T-cell (primary cell): ENCODE measurements at regions not wholly inside any gene's neighbourhood (a gene's known extent, or its start where the extent isn't known, plus 50 kb on each side); places are given as distances from the start of the nearest gene placed in this dataset.
A peak's percentile ranks its signal among the peaks of the same experiment; 100 is the strongest.

Source experiments
- ATAC-seq, 4 experiments: fragments of 200-7000 bp in 3 of 4; fragments of 150-1000 bp in 1 of 4; cut with Tn5 transposase; replicated peaks in 1 of 4; 1 replicate in 3 of 4; 2 replicates in 1 of 4; pipeline ENCODE4 v1.10.0; 2021; ENCODE audit warnings: moderate library complexity in 3 of 4, mild to moderate bottlenecking in 2 of 4, moderate number of reproducible peaks in 1 of 4
- CTCF ChIA-PET, 2 donors: fragments of 300-600 bp; sonication (Branson Sonifier 250); formaldehyde crosslinking; loops; one replicate each; lab custom pipeline; 2022; ENCODE audit warnings: antibody characterized with exemption in 2 of 2; lab: Charles Lee
- POLR2A ChIA-PET, 2 donors: fragments of 300-600 bp; sonication (Branson Sonifier 250); formaldehyde crosslinking; loops; one replicate each; lab custom pipeline; 2022; ENCODE audit warnings: antibody characterized with exemption in 2 of 2; lab: Charles Lee
- DNase-seq, 35 experiments: peaks; one replicate each; pipeline versions ENCODE4 v3.0.0 to v3.0.0-alpha.2; 2013 to 2023
- H3K27ac ChIP-seq: one replicate; pipeline ENCODE4 v1.5.1; 2013; ENCODE audit warnings: low read length
- H3K27me3 ChIP-seq, 2 experiments: replicated peaks in 1 of 2; 1 replicate in 1 of 2; 2 replicates in 1 of 2; pipeline versions ENCODE4 v1.6.1 to v1.7.0; 2013; ENCODE audit warnings: low read length in 1 of 2, mixed read lengths in 1 of 2; ENCODE audit not compliant: control insufficient read depth in 2 of 2, insufficient read depth in 2 of 2; ENCODE audit errors: extremely low read depth in 1 of 2
- H3K36me3 ChIP-seq, 2 donors: 1 replicate in 1 of 2; 2 replicates in 1 of 2; pipeline versions ENCODE4 v1.6.1 to v1.7.0; 2013; ENCODE audit warnings: low read length in 1 of 2; ENCODE audit not compliant: control insufficient read depth in 2 of 2, insufficient read depth in 1 of 2; ENCODE audit errors: extremely low read depth in 1 of 2
- H3K4me1 ChIP-seq, 2 experiments: 1 replicate in 1 of 2; 2 replicates in 1 of 2; pipeline versions ENCODE4 v1.6.1 to v1.7.0; 2013; ENCODE audit warnings: low read length in 2 of 2, mixed read lengths in 1 of 2; ENCODE audit not compliant: insufficient read depth in 2 of 2, control insufficient read depth in 1 of 2; ENCODE audit errors: extremely low read depth in 1 of 2
- H3K4me3 ChIP-seq, 2 donors: 1 replicate in 1 of 2; 2 replicates in 1 of 2; pipeline versions ENCODE4 v1.5.1 to v1.7.0; 2013; ENCODE audit warnings: mild to moderate bottlenecking in 2 of 2, low read length in 1 of 2, moderate library complexity in 1 of 2; ENCODE audit not compliant: control insufficient read depth in 1 of 2; ENCODE audit errors: extremely low read depth in 1 of 2
- H3K9me3 ChIP-seq: 2 replicates; pipeline ENCODE4 v1.7.0; 2013
- H3K27ac Mint-ChIP-seq, 2 donors: one replicate each; pipeline ENCODE4 v1.8.0; 2020 to 2021; ENCODE audit warnings: mild to moderate bottlenecking in 2 of 2, mixed read lengths in 2 of 2
- H3K27me3 Mint-ChIP-seq, 2 donors: one replicate each; pipeline ENCODE4 v1.8.0; 2021 to 2022; ENCODE audit warnings: mixed read lengths in 2 of 2
- H3K36me3 Mint-ChIP-seq: one replicate; pipeline ENCODE4 v1.8.0; 2021; ENCODE audit warnings: mixed read lengths
- H3K4me1 Mint-ChIP-seq, 3 donors: one replicate each; pipeline ENCODE4 v1.8.0; 2020 to 2022; ENCODE audit warnings: mixed read lengths in 3 of 3, mild to moderate bottlenecking in 1 of 3
- H3K4me3 Mint-ChIP-seq, 3 donors: one replicate each; pipeline ENCODE4 v1.8.0; 2020 to 2022; ENCODE audit warnings: mild to moderate bottlenecking in 3 of 3, mixed read lengths in 3 of 3, moderate library complexity in 3 of 3
- H3K9me3 Mint-ChIP-seq, 3 donors: one replicate each; pipeline ENCODE4 v1.8.0; 2020 to 2022; ENCODE audit warnings: mixed read lengths in 3 of 3
- WGBS: methylation state at CpG from one replicate; pipeline ENCODE4 v1.1.5; 2013; ENCODE audit warnings: missing lambda C conversion rate; ENCODE audit not compliant: insufficient coverage; 5-methylcytosine and 5-hydroxymethylcytosine counted together

DNA sequence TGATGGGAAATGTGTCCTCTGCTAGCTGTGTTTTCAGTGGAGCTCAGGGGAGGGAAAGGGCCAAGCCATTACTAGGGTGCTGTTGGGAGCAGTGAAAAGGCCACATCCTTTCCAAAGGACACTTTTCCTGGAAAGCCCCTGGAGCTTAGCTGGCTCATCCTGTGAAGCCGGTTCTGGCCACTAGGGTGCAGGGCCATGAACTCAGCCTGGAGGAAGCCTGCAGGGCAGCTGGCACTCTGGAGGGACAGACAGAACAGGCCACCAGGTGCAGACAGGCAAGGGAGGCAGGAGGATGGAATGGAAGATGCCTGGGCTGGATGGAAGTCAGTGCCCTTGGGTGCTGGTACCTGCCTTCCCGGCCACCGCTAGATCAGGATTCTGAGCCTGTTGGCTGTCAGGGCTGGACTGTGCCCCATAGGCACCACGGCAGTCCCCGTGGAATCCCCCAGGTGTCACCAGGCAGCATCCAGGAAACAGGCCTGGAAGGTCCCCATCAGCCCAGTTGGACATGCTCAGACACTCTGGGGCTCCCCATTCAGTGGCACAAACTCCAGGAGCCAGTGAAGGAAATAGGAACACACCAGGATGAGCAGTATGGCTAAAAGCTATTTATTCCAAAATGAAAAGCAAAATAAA is 76.2 kb upstream of the C2CD4B start:
- Mint-ChIP-seq H3K27me3 (peaks cover under 1 to 5% of the 10 kb centered on the region in 2 donors), H3K9me3 (no peaks in the 10 kb centered on the region), H3K36me3 (no peaks in the 10 kb centered on the region), H3K4me3 (no peak overlapping the region), H3K27ac (no peak overlapping the region), H3K4me1 (no peaks in the 10 kb centered on the region)
- CTCF ChIA-PET, result interaction anchor here in 1 of 2 donors (0.6 kb wide), 1 partner anchor 1429 kb away, joined by 3 read pairs; no protein-coding TSS in a partner anchor
- 88% methylated on average over 5 of the region's 5 CpGs for WGBS
- POLR2A ChIA-PET, result no interaction called here
- peaks cover 2% of the 10 kb centered on the region for H3K9me3 ChIP-seq
- peaks cover 0 to 2% of the 10 kb centered on the region in 2 experiments for H3K27me3 ChIP-seq
- no peak overlapping the region for H3K4me3 ChIP-seq
- no peaks in the 10 kb centered on the region for H3K36me3 ChIP-seq
- no peak overlapping the region for H3K27ac ChIP-seq
- ATAC-seq, result no peak
- no peaks in the 10 kb centered on the region for H3K4me1 ChIP-seq
- DNase-seq, result no peak

DNA sequence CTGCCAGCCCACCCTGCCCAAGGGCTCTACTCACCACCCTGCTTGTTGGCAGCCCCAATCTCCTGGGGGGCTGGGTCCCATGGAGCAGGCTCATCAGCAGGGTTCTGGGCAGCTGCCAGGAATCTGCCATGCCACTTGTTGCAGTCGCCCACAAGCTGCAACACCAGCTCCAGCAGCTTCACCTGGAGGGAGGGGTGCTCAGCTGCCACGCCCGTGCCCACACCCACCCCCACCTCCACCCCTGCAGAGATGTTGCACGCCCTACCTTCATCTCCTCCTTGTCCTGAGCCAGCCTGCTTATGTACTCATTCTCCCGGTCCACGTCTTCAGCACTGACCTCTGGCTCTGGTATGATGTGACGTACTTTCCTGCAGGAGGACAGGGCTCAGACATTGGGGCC is 77.9 kb upstream of the C2CD4B start:
- Mint-ChIP-seq H3K4me3 (no peak overlapping the region), H3K9me3 (no peaks in the 10 kb centered on the region), H3K27ac (no peak overlapping the region), H3K27me3 (peaks cover 5 to 8% of the 10 kb centered on the region in 2 donors), H3K4me1 (no peaks in the 10 kb centered on the region), H3K36me3 (no peaks in the 10 kb centered on the region)
- no peaks in the 10 kb centered on the region for H3K36me3 ChIP-seq
- H3K27ac ChIP-seq, result no peak overlapping the region
- peaks cover 0 to 7% of the 10 kb centered on the region in 2 experiments for H3K27me3 ChIP-seq
- WGBS, result 82% methylated on average over 6 of the region's 7 CpGs
- no peak for ATAC-seq
- ChIA-PET POLR2A (no interaction called here), CTCF (no interaction called here)
- H3K4me1 ChIP-seq, result no peaks in the 10 kb centered on the region
- H3K4me3 ChIP-seq, result no peak overlapping the region
- peaks cover 1% of the 10 kb centered on the region for H3K9me3 ChIP-seq
- no peak for DNase-seq

DNA sequence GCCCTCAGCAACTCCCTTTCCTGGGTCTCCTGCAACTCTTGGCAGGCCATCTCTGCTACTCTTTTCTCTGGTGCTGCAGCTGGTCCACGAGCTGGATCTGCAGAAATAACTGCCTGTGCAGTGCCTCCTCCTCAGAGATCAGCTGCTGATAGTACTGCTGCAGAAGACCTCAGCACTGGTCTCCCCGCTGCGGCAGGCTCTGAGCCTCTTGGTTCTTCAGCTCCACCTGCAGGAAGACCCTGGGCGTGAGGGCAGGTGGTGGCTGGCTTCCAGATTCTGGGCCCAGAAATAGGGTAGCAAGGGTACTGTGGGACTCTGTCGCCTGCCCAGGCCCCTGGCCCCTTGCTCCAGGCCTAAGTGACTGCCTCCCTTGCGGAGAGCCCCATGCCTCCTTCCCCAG is 79.7 kb upstream of the C2CD4B start:
- no peak overlapping the region for H3K4me3 Mint-ChIP-seq
- H3K4me1 Mint-ChIP-seq, result no peaks in the 10 kb centered on the region
- H3K9me3 Mint-ChIP-seq, result no peaks in the 10 kb centered on the region
- ATAC-seq (no peak), DNase-seq (peak in 1 of 35 experiments; percentile 4)
- H3K36me3 ChIP-seq, result no peaks in the 10 kb centered on the region
- no peaks in the 10 kb centered on the region for H3K4me1 ChIP-seq
- H3K9me3 ChIP-seq, result no peaks in the 10 kb centered on the region
- CTCF ChIA-PET, result no interaction called here
- H3K27ac ChIP-seq, result no peak overlapping the region
- peaks cover 5 to 8% of the 10 kb centered on the region in 2 donors for H3K27me3 Mint-ChIP-seq
- POLR2A ChIA-PET, result no interaction called here
- no peak overlapping the region for H3K4me3 ChIP-seq
- H3K27me3 ChIP-seq, result peaks cover 0 to 7% of the 10 kb centered on the region in 2 experiments
- no peaks in the 10 kb centered on the region for H3K36me3 Mint-ChIP-seq
- no peak overlapping the region for H3K27ac Mint-ChIP-seq
- WGBS, result 58% methylated on average over 5 of the region's 6 CpGs

DNA sequence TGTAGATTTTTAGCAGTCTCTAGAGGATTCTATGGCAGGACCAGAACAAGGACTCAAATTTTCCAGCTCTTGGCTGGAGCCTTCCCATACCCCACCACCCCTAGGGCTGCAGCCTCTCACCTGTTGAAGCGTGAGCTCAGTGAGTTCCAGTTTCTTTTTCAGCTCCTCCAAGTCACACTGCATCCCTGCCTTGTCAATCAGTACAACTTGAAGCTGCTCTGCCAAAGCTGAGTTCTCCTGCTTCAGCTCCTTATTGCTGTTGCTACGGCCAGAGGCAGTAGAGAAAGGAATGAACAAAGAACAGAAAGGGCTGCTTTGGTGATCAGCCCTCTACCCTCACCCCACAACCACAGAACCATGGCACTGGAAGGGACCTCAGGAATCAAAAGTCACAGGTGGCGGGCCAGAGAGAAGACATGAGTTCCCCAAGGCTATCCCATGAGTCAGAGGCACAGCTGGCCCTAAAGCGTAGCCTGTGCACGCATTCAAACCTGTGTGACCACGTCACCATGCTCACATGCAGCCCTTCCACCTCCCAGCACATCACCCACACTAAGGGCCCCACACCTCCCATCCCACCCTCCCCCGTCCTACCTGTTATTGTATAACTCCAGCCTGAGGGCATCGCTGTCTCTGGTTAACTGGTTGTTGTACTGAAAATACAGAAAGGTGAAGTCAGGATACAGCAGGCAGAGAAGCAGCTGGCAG is 83.3 kb upstream of the C2CD4B start:
- H3K36me3 ChIP-seq, result no peaks in the 10 kb centered on the region
- ChIA-PET POLR2A (no interaction called here), CTCF (interaction anchor here in 1 of 2 donors (0.6 kb wide), 1 partner anchor 575 kb away, joined by 3 read pairs; no protein-coding TSS in a partner anchor)
- Mint-ChIP-seq H3K9me3 (no peaks in the 10 kb centered on the region), H3K4me1 (no peaks in the 10 kb centered on the region), H3K4me3 (no peak overlapping the region), H3K27me3 (peaks cover 8% of the 10 kb centered on the region in 2 donors), H3K36me3 (no peaks in the 10 kb centered on the region), H3K27ac (no peak overlapping the region)
- peaks cover 0 to 14% of the 10 kb centered on the region in 2 experiments for H3K27me3 ChIP-seq
- H3K9me3 ChIP-seq, result no peaks in the 10 kb centered on the region
- H3K27ac ChIP-seq, result no peak overlapping the region
- DNase-seq (no peak), ATAC-seq (no peak)
- no peaks in the 10 kb centered on the region for H3K4me1 ChIP-seq
- H3K4me3 ChIP-seq, result no peak overlapping the region
- WGBS, result 92% methylated on average over 2 of the region's 8 CpGs

DNA sequence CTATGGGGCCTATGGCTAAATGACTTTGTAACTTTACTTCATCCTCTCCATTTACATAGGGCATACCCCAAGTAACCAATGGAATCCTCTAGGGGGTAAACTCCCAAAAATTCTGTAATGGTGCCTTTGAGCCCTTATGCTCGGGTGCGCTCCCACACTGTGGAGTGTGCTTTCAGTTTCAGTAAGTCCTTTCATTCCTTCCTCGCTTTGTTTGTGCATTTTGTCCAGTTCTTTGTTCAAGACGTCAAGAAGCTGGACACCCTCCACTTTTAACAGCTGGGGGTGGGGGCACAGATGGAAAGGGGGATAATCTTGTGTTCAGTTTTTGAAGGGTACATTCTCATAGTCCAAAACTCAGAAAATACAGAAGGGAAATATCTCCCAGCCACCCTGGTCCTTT is 84.4 kb upstream of the C2CD4B start:
- H3K27ac Mint-ChIP-seq, result no peak overlapping the region
- H3K4me1 ChIP-seq, result no peaks in the 10 kb centered on the region
- H3K36me3 Mint-ChIP-seq, result no peaks in the 10 kb centered on the region
- DNase-seq (no peak), ATAC-seq (no peak)
- ChIA-PET POLR2A (interaction anchor here in 1 of 2 donors (0.5 kb wide), 1 partner anchor 108 kb away, joined by 3 read pairs; no protein-coding TSS in a partner anchor), CTCF (no interaction called here)
- peaks cover 8 to 9% of the 10 kb centered on the region in 2 donors for H3K27me3 Mint-ChIP-seq
- no peak overlapping the region for H3K27ac ChIP-seq
- no peak overlapping the region for H3K4me3 Mint-ChIP-seq
- H3K27me3 ChIP-seq, result peaks cover 0 to 21% of the 10 kb centered on the region in 2 experiments
- H3K4me3 ChIP-seq, result no peak overlapping the region
- WGBS, result no CpG with 5 or more reads among the region's 4 CpGs
- peaks cover 0 to under 1% (median 0%) of the 10 kb centered on the region in 3 donors for H3K4me1 Mint-ChIP-seq
- H3K9me3 ChIP-seq, result no peaks in the 10 kb centered on the region
- no peaks in the 10 kb centered on the region for H3K9me3 Mint-ChIP-seq
- H3K36me3 ChIP-seq, result no peaks in the 10 kb centered on the region

DNA sequence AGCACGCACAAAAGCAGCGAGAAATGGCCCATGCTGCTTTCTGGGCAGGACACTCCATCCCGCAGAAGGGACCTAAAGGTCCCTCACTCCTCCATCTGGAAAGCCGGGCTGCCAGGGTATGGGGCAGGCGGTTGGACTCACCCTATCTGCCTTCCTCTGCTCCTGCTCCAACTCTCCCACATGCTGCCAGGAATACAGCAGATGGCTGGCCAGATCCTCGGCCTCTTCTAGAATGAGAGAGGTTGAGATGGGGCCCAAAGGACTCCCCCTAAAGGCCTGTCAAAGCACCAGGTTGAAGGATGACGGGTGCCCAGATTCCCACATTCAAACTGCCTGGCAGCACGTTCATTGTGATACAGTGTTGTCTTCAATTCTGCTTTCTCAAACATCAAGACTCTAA is 85.1 kb upstream of the C2CD4B start:
- H3K27me3 Mint-ChIP-seq, result peaks cover 15 to 16% of the 10 kb centered on the region in 2 donors
- WGBS, result 88% methylated on average over 3 of the region's 8 CpGs

More for the DNA sequence above, 85.1 kb upstream of the C2CD4B start:
- no peaks in the 10 kb centered on the region for H3K36me3 Mint-ChIP-seq
- peaks cover 0 to 25% of the 10 kb centered on the region in 2 experiments for H3K27me3 ChIP-seq
- no peaks in the 10 kb centered on the region for H3K36me3 ChIP-seq
- ATAC-seq (no peak), DNase-seq (no peak)
- H3K27ac Mint-ChIP-seq, result no peak overlapping the region
- no peak overlapping the region for H3K4me3 ChIP-seq
- H3K4me1 Mint-ChIP-seq, result peaks cover 0 to 2% (median 0%) of the 10 kb centered on the region in 3 donors
- POLR2A ChIA-PET, result no interaction called here
- CTCF ChIA-PET, result no interaction called here
- no peak overlapping the region for H3K27ac ChIP-seq
- H3K9me3 Mint-ChIP-seq, result no peaks in the 10 kb centered on the region
- H3K4me1 ChIP-seq, result no peaks in the 10 kb centered on the region
- H3K9me3 ChIP-seq, result no peaks in the 10 kb centered on the region
- H3K4me3 Mint-ChIP-seq, result no peak overlapping the region
